GM19351 (cell line): ENCODE measurements at regions not wholly inside any gene's neighbourhood (a gene's known extent, or its start where the extent isn't known, plus 50 kb on each side); places are given as distances from the start of the nearest gene placed in this dataset.
"Not testable (repeated sequence)": the region's sequence is repeated elsewhere in the genome, so short reads cannot be mapped to it uniquely, and the experiment has no call there.

Source experiments
- ATAC-seq: cut with Tn5 transposase; IDR thresholded peaks from one replicate; pipeline ENCODE4 v1.9.1; 2021; ENCODE audit warnings: mild to moderate bottlenecking, moderate library complexity; ENCODE audit not compliant: unreplicated experiment

DNA sequence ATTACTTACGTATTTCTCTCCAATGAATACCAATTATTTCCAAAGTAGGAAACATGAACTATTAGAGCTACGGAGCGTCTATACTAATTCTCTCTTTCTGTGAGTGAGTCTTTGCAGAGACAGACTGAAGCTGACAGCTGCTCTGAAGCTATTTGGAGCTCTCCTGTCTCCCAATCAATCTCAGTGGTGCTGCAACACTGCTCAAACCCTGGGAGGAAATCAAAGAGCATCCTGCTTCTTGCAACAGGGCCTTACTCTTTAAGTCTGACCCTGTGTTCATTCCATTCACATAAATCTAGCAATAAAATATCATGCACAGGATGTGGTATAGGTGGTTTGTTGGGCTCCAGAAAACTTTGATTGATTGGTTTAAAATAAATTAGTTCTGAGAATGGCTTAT, 685.7 kb upstream of the IGFBP3 start:
- ATAC-seq, result no peak

DNA sequence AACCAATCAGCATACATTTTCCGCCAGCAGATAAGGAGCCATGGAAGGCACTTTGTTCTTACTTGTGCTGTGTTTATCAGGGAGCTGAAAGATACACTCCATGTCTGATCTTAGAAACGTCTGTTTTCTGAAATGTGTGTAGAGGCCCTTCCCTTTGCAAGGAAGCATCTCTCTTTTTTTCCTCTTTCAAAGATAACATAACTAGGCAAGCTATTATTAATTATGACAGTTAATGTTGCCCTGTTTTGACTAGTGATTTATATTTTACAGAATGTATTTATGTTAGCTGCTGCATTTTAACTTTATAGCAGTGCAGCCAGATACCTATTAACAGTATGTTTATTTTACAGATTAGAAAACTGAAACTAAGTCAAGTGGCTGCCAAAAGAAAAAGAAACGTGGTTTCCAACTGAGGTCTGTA, 683.2 kb upstream of the IGFBP3 start:
- no peak for ATAC-seq

DNA sequence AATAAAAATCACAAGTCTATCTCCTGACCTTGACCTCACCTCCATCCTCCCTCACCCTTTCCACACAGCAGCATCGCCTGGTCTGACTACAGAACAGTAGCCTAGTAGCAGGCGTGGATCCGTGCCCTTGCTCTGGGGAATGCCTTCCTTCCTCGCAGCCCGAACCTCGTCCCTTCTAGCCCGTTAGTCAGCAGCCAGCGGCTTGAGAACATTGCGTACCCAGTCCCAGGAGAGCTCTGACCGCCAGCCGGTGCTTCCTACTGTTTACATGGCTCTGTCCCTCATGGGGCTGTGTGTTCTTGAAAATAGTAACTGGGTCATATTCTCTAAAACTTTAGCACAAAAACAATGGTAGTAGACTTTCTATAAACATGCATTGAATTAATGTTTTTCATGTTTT, 682.7 kb upstream of the IGFBP3 start:
- ATAC-seq, result no peak

DNA sequence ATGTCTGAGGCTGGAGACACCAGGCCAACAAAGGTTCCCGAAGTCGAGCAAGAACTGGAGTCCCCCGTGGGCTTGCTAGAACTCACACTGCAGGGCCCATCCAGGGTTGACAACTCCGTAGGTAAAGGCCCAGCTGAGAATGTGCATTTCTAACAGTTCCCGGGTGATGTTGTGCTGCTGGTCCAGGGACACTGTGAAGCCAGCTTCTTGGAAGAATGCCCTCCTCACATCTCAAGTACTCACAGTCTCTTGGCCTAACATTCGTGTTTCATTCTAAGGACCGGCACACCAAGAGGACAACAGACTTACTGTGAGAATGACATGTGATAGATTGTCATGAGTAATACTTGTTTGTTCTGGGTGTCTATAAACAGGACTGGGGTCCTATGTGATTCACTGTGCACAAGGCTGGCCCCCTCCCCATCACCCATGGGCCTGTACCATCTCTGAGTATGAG, 682.3 kb upstream of the IGFBP3 start:
- ATAC-seq, result no peak

GRCh38 chr7:46600340-46600739, 679.3 kb upstream of the IGFBP3 start:
- ATAC-seq, result no peak

DNA sequence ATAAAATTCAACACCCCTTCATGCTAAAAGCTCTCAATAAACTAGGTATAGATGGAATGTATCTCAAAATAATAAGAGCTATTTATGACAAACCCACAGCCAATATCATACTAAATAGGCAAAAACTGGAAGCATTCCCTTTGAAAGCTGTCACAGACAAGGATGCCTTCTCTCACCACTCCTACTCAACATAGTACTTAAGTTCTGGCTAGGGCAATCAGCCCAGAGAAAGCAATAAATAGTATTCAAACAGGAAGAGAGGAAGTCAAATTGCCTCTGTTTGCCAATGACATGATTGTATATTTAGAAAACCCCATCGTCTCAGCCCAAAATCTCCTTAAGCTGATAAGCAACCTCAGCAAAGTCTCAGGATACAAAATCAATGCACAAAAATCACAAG, 673.8 kb upstream of the IGFBP3 start:
- not testable (repeated sequence) for ATAC-seq

DNA sequence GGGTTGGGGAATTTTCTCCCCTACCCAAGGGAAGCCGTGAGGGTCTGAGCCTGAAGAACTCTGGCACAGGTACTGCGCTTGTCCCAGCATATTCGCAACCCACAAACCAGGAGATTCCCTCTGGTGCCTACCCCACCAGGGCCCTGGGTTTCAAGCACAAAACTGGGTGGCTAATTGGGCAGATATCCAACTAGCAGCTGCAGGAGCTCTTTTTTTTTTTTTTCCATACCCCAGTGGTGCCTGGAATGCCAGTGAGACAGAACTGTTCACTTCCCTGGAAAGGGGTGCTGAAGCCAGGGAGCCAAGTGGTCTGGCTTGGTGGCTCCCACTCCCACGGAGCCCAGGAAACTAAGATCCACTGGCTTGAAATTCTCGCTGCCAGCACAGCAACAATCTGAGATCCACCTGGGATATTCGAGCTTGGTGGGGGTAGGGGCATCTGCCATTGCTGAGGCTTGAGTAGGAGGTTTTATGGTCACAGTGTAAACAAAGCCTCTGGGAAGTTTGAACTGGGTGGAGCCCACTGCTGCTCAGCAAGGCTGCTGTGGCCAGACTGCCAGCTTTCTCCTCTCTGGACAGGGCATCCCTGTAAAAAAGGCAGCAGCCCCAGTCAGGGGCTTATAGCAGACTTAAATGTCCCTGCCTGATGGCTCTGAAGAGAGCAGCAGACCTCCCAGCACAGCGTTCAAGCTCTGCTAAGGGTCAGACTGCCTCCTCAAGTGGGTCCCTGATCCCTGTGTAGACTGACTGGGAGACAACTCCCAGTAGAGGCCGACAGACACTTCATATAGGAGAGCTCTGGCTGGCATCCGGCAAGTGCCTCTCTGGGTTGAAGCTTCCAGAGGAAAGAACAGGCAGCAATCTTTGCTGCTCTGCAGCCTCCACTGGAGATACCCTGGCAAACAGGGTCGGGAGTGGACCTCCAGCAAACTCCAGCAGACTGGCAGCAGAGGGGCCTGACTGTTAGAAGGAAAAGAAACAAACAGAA, 670.1 kb upstream of the IGFBP3 start:
- not testable (repeated sequence) for ATAC-seq

DNA sequence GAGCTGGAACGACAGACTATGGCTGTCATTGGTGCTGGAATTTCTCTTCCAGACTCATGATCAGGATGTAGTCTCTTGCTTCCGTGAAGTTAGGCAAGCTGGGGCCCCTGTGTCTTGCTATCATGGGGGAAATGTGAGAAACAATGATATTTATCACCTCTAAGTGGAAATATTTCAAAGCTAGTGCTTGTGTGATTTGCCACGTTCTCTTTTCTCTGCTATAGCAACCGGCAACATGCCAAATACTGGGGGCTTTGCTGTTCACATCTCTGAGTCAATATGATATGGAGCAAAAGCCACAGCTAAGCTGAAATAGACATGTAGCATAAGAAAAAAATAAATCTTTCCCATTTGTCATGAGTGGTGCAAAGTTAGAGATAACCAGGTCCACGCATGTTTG, 668.2 kb upstream of the IGFBP3 start:
- no peak for ATAC-seq

- no peak for ATAC-seq
These were observed 665.3 kb upstream of the IGFBP3 start for GRCh38 chr7:46586406-46586805.

- no peak for ATAC-seq
These were observed 662.6 kb upstream of the IGFBP3 start for GRCh38 chr7:46583656-46584055.

DNA sequence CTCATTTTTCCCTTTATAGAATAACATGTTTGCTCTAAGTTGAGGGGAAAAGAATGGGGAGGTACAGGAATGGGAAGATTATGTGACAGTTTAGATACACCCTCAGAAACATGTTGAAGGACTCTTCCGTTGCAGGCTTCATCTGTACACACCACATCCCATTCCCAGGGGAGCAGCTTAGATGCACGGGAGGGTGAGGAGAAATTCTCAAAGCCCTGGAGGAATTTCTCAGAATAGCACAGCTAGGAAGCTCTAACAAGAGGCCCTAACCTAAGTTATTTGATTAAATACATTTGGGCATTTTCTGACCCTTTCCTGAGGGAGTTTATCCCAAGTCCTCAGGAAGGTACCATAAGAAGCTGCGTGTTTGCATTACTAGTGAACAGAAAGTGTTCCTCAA, 660.2 kb upstream of the IGFBP3 start:
- no peak for ATAC-seq

GRCh38 chr7:46580766-46581165, 659.7 kb upstream of the IGFBP3 start:
- no peak for ATAC-seq

GRCh38 chr7:46577394-46577793, 656.3 kb upstream of the IGFBP3 start:
- ATAC-seq, result no peak

DNA sequence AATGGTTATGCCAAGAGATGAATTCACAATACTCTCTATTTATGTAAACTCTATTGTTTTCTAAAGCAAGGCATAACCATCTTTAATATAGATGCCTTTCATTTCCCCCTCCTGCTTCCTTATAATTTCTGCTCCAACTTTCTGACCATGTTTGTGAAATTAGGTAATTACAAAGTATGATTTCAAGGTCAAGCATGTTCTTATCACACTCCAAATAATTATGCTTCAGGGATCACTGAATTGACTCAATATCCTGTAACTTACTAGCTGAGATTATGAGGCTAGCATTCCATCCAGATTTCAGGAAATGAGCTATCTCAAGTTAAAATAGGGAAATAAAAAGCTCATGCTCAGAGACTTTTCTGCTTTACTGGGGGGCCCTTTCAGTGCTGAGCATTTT, 655.9 kb upstream of the IGFBP3 start:
- ATAC-seq, result no peak

DNA sequence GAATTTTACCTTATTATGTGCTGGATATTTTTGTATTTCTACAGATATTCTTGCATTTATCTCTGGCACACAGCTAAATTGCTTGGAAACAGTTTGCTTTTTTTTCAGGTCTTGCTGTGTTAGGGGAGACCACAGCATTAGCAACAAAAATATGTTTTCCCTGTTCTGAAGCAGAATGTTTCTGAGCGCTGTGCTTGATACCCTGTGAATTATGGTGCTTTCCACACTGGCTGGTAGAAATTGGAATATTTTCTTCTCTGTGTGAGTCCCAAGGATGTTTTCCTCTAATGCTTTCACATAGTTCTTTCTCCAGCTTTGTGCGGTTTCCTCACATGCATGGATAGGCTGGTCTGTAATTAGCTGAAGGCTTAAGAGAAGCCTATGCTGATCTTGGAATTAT, 651.6 kb upstream of the IGFBP3 start:
- no peak for ATAC-seq

DNA sequence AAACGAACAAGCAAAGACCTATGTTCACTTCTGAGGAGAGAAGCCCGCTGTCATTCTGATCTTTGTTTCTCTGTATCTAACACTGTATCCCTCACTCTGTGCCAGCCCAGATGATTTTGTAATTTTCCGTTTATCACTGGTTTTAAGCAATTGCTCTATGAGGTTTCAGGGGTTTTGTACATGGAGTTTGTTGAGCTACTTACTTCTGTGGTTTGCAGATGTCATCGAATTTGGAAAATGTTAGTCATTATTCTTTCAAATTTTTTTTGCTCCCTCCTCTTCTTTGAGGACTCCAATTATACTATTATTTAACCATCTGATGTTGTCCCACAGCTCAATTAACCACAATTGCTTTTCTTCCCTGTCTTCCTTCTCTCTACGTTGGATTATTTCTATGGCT, 650.9 kb upstream of the IGFBP3 start:
- no peak for ATAC-seq

DNA sequence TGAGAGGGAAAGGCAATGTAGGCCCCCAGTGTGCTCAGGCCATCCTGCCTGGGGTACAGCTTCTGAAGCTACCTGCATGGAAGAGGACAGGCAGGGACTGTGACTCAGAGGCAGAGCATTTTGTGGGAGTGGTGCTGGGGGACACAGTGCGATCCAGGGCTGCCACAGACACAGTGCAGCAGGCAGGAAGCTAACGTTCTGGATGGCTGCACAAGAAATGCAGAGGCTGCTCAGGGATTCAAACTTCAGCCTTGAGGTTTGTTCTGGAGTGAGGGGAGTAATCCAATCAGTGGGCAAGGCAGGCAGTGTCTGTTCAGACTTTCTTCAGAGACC, 648.0 kb upstream of the IGFBP3 start:
- no peak for ATAC-seq

DNA sequence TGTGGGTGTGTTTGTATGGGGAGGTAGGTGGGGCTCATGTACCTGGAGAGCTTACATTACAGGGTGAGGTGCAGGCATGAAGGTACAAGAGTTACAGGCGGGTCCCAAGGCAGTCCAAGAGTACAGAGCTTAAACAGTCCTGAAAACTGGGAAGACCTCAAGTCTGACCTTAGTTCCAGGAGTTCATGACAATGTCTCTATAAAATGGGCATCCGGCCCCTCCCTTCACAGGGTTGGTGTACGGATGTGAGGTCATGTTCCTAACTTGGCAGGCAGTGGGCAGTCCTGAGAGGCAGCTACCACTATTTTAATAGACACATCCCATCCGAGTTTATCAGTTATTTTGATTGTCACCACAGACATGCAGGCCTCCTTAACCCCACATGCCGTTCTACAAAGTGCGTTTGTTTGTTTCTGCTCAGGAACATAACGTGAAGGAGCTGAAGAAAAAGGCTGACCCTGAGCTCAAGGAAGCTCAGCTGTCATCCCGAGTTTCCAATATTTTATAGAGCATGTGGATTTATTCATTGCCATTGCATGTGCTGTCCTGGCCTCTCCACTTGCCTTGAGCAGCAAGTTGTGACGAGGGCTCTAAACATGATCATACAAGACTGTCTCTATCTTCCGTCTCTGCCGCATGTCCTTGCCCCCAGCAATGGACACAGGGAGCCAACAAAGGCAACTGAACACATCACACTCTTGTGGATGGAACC, 647.5 kb upstream of the IGFBP3 start:
- ATAC-seq, result no peak

- no peak for ATAC-seq
These were observed 646.8 kb upstream of the IGFBP3 start for GRCh38 chr7:46567858-46568257.

GRCh38 chr7:46566097-46566774, 645.2 kb upstream of the IGFBP3 start:
- no peak for ATAC-seq

GRCh38 chr7:46565253-46566096, 644.4 kb upstream of the IGFBP3 start:
- ATAC-seq, result no peak
